Fibroblast of the aortic adventitia (primary cell): ENCODE measurements at regions not wholly inside any gene's neighbourhood (a gene's known extent, or its start where the extent isn't known, plus 50 kb on each side); places are given as distances from the start of the nearest gene placed in this dataset.

Experiments used
- DNase-seq: peaks from one replicate; pipeline ENCODE4 v3.0.0-alpha.2; 2010; ENCODE audit warnings: low read depth
- H3K4me3 ChIP-seq: 2 replicates; pipeline ENCODE4 v1.5.1; 2011; ENCODE audit warnings: low read depth, mild to moderate bottlenecking, control low read depth, low read length, moderate library complexity
- TF ChIP-seq, protein P1 (sequence below): IDR thresholded peaks from 2 replicates; pipeline ENCODE4 v1.5.1; 2011; ENCODE audit warnings: mild to moderate bottlenecking, low read length, control low read depth, inconsistent platforms; ENCODE audit not compliant: insufficient read depth

DNA sequence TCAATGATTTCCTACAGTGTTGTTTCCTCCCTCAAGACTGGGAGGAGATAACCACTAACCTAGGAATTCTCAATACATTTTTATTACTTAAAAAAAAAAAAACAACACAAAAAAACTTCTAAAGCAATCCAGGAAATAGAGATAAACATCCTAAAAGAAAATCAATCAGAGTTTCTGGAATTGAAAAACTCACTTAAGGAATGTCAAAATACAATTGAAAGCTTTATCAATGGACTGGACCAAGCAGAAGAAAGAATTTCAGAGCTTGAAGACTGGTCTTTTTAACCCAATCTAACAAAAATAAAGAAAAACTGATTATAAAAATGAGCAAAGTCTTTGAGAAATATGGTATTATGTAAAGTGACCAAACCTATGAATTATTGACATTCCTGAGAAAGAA is 394.1 kb downstream of the XPNPEP1 start:
- no peak for DNase-seq
- no peak overlapping the region for H3K4me3 ChIP-seq
- TF ChIP-seq, protein P1, sequence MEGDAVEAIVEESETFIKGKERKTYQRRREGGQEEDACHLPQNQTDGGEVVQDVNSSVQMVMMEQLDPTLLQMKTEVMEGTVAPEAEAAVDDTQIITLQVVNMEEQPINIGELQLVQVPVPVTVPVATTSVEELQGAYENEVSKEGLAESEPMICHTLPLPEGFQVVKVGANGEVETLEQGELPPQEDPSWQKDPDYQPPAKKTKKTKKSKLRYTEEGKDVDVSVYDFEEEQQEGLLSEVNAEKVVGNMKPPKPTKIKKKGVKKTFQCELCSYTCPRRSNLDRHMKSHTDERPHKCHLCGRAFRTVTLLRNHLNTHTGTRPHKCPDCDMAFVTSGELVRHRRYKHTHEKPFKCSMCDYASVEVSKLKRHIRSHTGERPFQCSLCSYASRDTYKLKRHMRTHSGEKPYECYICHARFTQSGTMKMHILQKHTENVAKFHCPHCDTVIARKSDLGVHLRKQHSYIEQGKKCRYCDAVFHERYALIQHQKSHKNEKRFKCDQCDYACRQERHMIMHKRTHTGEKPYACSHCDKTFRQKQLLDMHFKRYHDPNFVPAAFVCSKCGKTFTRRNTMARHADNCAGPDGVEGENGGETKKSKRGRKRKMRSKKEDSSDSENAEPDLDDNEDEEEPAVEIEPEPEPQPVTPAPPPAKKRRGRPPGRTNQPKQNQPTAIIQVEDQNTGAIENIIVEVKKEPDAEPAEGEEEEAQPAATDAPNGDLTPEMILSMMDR, result no peak

DNA sequence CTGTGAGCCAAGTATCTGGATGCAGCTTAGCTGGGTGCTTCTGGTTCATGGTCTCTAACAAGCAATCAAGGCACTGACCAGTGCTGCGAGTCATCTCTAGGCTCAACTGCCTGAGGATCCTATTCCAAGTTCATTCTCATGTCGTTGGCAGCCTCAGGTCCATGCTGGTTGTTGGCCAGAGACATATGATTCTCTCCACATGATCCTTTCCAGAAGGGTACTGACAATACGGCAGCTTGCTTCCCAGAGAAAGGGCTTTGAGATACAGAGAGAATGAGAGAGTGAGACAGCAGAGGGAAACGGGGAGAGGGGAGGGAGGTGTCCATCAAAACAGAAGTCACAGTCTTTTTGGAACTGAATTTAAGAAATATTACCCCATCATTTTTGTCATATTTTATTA is 405.6 kb downstream of the XPNPEP1 start:
- TF ChIP-seq, protein P1, result no peak
- no peak overlapping the region for H3K4me3 ChIP-seq
- DNase-seq, result no peak

DNA sequence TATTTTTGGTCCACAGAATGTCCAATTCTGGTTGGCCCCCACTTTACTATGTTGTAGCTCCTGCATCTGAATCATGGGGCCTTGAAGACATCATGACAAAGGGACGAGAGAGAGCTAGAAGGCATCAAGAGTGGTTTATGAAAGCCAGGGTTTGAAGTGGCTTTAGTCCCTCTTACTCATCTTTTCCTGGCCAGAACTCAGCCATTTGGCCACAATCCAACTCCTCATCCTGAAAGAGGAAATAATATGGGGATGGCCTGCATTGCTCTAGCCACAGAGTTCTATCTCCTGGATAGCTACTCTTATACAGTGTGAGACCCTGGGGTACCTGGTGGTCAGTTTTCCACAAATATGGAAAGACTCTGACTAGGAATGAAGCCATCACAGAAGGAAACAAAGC is 418.9 kb downstream of the XPNPEP1 start:
- TF ChIP-seq, protein P1, result no peak
- DNase-seq, result peak; percentile 8

DNA sequence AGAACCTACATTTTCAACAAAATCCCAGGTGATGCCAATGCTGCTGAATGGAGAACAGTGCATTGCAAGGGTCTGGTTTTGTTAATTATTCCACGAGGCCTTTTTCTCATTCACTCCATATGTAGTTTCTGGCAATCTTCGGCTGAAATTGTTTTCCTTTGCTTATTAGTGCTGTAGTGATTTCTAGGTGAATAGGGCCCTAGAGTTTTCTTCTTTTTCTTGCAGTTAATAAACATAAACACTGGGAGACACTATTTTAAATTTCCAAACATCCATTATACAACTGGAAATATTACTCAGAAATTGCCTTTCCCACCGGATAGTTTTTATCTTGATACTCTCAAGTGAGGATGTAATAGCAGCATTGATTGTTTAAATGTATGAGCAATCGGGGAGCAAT is 435.6 kb downstream of the XPNPEP1 start:
- TF ChIP-seq, protein P1, result no peak
- H3K4me3 ChIP-seq, result no peak overlapping the region
- no peak for DNase-seq

More for the DNA sequence above, 418.9 kb downstream of the XPNPEP1 start:
- no peak overlapping the region for H3K4me3 ChIP-seq

DNA sequence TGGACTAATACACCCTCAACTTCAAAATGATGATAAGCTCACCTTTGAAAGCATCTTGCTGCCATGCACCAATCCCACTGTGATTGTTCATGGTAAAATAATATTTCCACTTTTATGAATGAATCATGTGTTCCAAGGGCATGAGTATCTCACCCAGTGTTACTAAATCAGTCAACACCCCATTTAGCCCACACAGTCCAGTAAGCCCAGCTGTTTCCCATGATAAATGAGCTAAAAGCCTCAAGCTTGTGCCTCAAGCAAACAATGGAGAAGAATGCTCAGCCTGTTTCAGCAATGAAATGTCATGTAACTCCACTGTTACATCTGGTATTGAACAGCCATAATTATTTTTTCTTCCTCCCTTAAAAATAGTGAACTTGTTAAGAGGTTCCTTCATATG is 442.5 kb downstream of the XPNPEP1 start:
- H3K4me3 ChIP-seq, result no peak overlapping the region
- DNase-seq, result peak; percentile 2
- TF ChIP-seq, protein P1, result no peak

DNA sequence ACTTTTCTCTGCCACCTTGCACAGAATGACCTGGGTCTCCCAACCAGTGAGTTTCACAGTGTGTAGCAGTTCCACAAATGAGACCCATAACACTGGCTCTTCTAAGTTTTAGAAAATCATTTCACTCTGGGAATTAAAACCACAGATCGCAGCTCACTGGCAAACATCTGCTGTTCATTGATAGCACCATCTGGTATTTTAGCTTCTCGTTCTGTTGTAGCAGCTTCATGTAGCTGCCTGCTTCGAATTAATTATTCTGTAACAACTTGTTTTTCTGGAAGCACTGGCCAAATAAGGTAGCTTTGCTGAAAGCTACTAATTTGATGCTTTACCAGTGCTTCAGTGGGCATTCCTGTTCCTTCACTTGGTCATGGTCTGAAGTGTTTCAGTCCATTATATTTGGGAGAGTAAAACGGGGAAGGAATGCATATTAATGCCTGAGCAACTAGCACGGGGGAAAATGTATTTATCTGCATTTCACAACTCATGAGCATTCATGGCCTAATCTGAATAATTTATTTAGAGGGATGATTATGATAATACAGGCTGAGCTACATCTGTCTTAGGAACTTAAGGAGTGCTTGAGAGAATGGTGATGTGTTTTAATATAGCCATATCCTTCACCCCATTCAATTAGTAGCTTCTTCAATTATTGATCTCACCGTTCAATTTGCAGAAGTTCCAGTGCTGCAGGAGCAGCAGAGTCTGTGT is 447.4 kb downstream of the XPNPEP1 start:
- TF ChIP-seq, protein P1, result no peak

DNA sequence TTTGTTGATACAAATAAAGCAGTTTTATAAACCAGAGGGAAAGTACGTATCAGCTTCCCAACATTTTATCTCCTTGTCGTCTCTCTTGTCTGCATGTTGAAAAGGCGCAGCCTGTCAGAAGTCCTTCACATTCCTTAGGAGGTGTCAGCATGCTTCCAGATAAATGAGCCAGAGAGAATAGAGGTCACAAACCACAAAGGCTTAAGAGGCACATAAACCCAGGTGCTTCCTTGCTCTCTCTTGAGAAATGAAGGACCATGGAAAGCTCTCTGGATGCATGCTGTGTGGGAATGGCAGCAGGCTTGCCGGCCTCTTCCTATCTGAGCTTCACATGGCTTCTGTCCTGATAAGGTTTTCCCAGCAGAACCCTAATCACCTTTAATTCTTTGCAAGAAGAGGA is 448.5 kb downstream of the XPNPEP1 start:
- no peak for DNase-seq
- TF ChIP-seq, protein P1, result no peak
- no peak overlapping the region for H3K4me3 ChIP-seq

More for the DNA sequence above, 447.4 kb downstream of the XPNPEP1 start:
- H3K4me3 ChIP-seq, result no peak overlapping the region
- no peak for DNase-seq
